Esophagus (tissue), 2 donors: ENCODE measurements at regions not wholly inside any gene's neighbourhood (a gene's known extent, or its start where the extent isn't known, plus 50 kb on each side); places are given as distances from the start of the nearest gene placed in this dataset.
A peak's percentile ranks its signal among the peaks of the same experiment; 100 is the strongest.
"Not testable (repeated sequence)": the region's sequence is repeated elsewhere in the genome, so short reads cannot be mapped to it uniquely, and the experiment has no call there.

Experiments
- H3K27ac ChIP-seq, 2 donors: one replicate each; pipeline ENCODE4 v1.5.1; 2013; ENCODE audit warnings: low read depth in 2 of 2, mild to moderate bottlenecking in 2 of 2, inconsistent platforms in 1 of 2, low read length in 1 of 2, moderate library complexity in 1 of 2
- H3K27me3 ChIP-seq, 2 donors: one replicate each; pipeline ENCODE4 v1.6.1; 2013; ENCODE audit warnings: low read length in 2 of 2, control low read depth in 1 of 2, mild to moderate bottlenecking in 1 of 2; ENCODE audit not compliant: insufficient read depth in 2 of 2, control insufficient read depth in 1 of 2
- H3K36me3 ChIP-seq, 2 donors: one replicate each; pipeline ENCODE4 v1.6.1; 2013; ENCODE audit warnings: low read length in 1 of 2; ENCODE audit not compliant: control insufficient read depth in 2 of 2, insufficient read depth in 2 of 2
- H3K4me1 ChIP-seq, 2 donors: one replicate each; pipeline ENCODE4 v1.6.1; 2013; ENCODE audit warnings: low read length in 1 of 2; ENCODE audit not compliant: control insufficient read depth in 2 of 2, insufficient read depth in 2 of 2
- H3K4me3 ChIP-seq, 2 donors: one replicate each; pipeline ENCODE4 v1.5.1; 2013; ENCODE audit warnings: low read length in 2 of 2, mild to moderate bottlenecking in 2 of 2, low read depth in 1 of 2, moderate library complexity in 1 of 2
- H3K9me3 ChIP-seq, 2 donors: one replicate each; pipeline ENCODE4 v1.6.1; 2013; ENCODE audit warnings: mild to moderate bottlenecking in 2 of 2, low read depth in 1 of 2, low read length in 1 of 2, moderate library complexity in 1 of 2; ENCODE audit not compliant: control insufficient read depth in 2 of 2, insufficient read depth in 1 of 2
- WGBS, 2 donors: extraction: QIAGEN DNeasy Blood & Tissue Kit; methylation state at CpG; one replicate each; pipeline ENCODE4 v1.1.7; 2013; 5-methylcytosine and 5-hydroxymethylcytosine counted together
- donor health status: healthy with polysubstance abuse.
- donor health status: Bipolar disorder and iron deficiency.

DNA sequence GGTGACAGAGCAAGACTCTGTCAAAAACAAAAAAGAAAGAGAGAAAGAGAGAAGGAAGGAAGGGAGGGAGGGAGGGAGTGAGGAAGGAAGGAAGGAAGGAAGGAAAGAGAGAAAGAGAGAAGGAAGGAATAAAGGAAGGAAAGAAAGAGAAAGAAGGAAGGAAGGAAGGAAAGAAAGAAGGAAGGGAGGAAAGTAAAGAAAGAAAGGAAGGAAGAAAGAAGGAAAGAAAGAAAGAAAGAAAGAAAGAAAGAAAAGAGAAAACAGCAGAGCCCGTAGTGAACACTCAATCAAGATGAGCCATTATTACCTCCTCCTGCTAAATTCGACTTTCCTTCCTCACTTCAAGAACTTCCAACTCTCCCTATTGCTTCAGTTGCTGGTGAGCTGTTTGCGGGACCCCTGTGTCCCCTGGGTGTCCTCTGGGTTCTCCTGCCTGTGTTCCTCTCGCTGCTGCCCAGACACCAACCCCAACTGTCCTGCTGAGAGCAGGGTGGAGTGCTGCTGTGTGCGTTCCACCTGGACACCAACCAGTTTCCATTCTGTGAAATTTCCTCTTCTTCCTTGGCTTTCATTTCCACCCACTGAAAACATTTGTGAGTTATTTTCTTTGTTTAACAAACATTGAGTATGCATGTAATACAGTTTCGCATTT is 266.4 kb downstream of the FAM43A start:
- Histone ChIP-seq H3K4me1 (peaks cover 0 to 2% of the 10 kb centered on the region in 2 donors), H3K27me3 (no peaks in the 10 kb centered on the region), H3K9me3 (no peaks in the 10 kb centered on the region), H3K27ac (peak overlapping the region in 1 of 2 donors; percentile 36), H3K36me3 (no peaks in the 10 kb centered on the region), H3K4me3 (no peak overlapping the region)
- 60 to 70% methylated on average over 6 of the region's 6 CpGs for WGBS, 2 donors

DNA sequence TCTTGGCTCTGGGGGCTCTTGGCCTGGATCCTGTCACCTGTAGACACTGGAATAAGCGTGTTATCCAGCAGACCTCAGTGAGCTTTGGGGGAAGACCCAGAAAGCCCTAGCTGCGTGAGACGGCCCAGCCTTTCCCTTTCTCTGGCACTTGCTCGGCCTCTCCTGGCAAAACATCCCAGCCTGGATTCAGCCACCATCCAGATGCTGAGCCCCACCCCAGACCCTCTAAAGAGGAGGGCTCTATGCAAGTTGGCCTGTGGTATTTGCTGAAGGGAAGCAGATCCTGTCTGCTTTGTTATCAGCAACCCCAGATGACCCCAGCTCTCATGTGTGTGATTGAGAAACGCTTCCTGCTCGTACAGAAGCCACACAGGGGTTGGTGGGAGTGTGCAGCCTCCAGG is 267.2 kb downstream of the FAM43A start:
- H3K27me3 ChIP-seq: no peaks in the 10 kb centered on the region
- H3K9me3 ChIP-seq: no peaks in the 10 kb centered on the region
- peaks cover 0 to 2% of the 10 kb centered on the region in 2 donors for H3K4me1 ChIP-seq
- WGBS, 2 donors: 50 to 59% methylated on average over 6 of the region's 6 CpGs
- no peak overlapping the region for H3K4me3 ChIP-seq
- no peaks in the 10 kb centered on the region for H3K36me3 ChIP-seq
- no peak overlapping the region for H3K27ac ChIP-seq

DNA sequence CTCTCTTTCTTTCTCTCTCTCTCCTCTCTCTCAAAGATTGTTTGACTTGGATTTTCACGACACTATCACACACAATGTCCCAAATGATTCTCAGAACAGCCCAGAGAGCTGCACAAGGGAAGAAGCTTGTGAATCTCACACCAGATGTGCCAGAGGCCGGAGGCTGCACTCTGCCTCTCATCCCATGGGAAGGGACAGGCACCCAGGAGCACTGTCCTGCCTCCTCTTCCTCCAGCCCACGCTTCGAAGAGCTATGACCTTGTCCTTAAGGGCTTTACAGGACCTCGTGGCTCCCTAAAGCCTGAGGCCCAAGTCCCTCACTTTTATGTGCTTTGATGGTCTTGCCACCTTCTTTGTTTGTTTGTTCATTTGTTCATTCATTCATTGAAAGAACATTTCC is 267.6 kb downstream of the FAM43A start:
- 82 to 87% methylated on average over 5 of the region's 5 CpGs for WGBS, 2 donors

DNA sequence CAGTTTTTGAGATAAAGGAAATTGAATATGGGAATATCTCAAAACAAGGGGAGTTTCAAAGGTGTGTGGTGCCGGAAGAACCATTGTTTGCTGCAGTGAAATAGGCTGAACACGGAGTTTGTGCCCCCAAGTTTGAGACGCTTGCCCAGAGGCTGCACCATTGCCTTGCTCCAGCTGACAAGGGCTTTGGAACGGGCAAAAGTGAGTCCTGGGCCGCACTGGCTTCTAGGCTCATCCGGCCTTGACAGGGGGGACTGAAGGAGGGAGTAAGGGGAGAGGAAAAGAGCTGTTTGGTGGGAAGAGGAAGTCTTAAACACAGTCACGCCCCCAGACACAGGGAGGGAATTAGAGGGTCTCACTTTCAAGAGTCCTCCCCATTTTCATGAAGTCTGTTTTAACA is 269.9 kb downstream of the FAM43A start:
- Histone ChIP-seq H3K4me1 (peaks cover 0 to 2% of the 10 kb centered on the region in 2 donors), H3K36me3 (no peaks in the 10 kb centered on the region), H3K4me3 (no peak overlapping the region), H3K27me3 (no peaks in the 10 kb centered on the region), H3K27ac (no peak overlapping the region), H3K9me3 (no peaks in the 10 kb centered on the region)
- WGBS, 2 donors: 87 to 91% methylated on average over 7 of the region's 7 CpGs

More for the DNA sequence above, 267.6 kb downstream of the FAM43A start:
- Histone ChIP-seq H3K4me1 (peaks cover 0 to 2% of the 10 kb centered on the region in 2 donors), H3K27ac (no peak overlapping the region), H3K4me3 (no peak overlapping the region), H3K36me3 (no peaks in the 10 kb centered on the region), H3K27me3 (no peaks in the 10 kb centered on the region), H3K9me3 (no peaks in the 10 kb centered on the region)

DNA sequence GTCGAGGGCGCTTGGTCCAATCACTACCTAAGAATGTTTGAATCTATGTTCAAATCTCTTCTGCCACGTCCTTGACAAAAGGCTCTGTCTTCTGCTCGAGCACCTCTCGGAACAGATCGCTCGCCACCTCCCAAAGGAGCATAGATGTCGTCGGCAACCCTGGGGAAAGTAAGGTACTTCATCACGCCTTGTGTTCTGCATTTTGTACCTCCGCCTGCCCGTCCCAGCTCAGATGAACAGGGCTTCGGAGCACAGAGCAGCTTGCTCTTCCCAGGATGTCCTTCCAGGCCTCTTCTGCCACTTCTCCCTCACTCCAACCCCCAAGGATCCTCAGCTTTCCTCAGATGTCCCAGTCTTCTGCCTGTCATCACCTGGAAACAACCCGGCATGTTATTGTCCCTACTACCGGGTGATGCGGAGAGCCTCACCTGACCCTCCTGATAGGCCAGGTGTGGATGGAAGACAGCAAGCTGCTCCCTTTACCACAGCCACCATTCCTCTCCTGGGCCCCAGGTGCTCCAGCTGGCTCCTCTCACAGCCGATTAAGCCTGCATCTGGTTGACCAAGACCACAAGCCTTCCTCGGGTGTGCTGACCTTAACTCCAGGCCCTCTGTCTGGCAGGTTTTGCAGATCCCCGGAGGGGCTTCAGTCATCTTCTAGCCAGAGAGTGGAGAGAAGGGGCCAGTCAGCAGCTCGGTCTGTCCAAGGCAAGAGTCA is 270.5 kb downstream of the FAM43A start:
- 86 to 94% methylated on average over 20 of the region's 20 CpGs for WGBS, 2 donors
- Histone ChIP-seq H3K4me3 (no peak overlapping the region), H3K36me3 (no peaks in the 10 kb centered on the region), H3K4me1 (peaks cover 0 to 2% of the 10 kb centered on the region in 2 donors), H3K9me3 (no peaks in the 10 kb centered on the region), H3K27me3 (no peaks in the 10 kb centered on the region), H3K27ac (no peak overlapping the region)

DNA sequence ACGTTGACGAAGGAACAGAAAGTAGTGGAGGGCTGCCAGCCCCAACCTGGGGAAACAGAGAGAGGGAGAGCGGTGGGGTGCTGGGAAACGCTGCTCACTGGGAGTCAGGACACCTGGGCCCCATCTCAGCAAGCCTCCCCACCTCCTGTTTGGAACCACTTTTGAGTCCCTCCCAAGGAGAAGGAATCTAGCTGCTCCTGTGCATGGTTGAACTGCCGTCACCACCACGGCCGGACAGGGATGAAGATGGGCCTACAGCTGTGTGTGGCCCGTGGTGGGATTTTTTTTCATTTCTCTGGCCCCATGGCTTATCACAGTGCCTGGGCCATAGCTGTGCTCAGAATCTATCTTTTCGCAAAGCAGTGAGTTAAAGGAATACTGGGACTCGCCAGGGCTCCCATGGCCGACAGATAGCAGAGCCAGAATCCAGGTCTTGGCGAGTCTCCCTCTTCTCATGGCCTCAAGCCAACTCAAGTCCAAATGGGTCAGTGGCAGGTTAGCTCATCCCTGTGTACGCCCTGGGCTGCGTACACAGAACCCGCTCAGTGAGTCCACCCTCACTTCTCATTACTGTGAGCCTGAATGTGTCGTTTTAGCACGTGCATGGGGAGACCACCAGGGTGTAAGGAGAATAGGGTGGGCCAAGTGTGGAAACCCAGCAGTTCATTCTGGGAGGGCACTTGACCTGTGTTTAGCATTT is 271.2 kb downstream of the FAM43A start:
- Histone ChIP-seq H3K9me3 (no peaks in the 10 kb centered on the region), H3K36me3 (no peaks in the 10 kb centered on the region), H3K4me3 (no peak overlapping the region), H3K4me1 (peaks cover 0 to 2% of the 10 kb centered on the region in 2 donors), H3K27me3 (no peaks in the 10 kb centered on the region), H3K27ac (no peak overlapping the region)
- WGBS, 2 donors: 85 to 87% methylated on average over 17 of the region's 17 CpGs

DNA sequence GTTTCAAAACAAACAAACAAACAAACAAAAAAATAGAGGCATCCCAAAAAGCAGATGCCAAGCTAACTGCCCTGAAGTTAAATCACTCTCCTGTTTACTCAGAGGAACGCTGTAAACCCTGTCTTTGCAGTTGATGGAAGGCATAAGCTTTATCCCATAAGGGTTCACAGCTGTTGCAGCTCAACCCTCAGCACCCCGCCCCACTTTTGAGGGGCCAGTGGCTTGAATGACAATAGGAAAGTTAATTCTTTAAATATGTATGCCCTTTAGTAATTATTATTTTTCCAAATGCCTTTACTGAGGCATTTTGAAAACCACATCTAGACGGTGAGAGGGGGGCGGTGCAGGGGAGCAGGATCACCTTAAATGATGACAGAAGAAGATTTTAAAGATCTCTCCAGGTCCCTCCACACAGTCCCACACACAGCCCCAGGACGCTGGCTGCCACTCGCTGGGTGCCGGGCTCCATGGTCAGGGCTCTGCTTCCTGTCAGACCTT is 272.1 kb downstream of the FAM43A start:
- no peak overlapping the region for H3K4me3 ChIP-seq
- WGBS, 2 donors: 69 to 70% methylated on average over 7 of the region's 7 CpGs
- no peaks in the 10 kb centered on the region for H3K36me3 ChIP-seq
- no peak overlapping the region for H3K27ac ChIP-seq
- H3K9me3 ChIP-seq: no peaks in the 10 kb centered on the region
- H3K27me3 ChIP-seq: no peaks in the 10 kb centered on the region
- H3K4me1 ChIP-seq: peaks cover 0 to 2% of the 10 kb centered on the region in 2 donors

DNA sequence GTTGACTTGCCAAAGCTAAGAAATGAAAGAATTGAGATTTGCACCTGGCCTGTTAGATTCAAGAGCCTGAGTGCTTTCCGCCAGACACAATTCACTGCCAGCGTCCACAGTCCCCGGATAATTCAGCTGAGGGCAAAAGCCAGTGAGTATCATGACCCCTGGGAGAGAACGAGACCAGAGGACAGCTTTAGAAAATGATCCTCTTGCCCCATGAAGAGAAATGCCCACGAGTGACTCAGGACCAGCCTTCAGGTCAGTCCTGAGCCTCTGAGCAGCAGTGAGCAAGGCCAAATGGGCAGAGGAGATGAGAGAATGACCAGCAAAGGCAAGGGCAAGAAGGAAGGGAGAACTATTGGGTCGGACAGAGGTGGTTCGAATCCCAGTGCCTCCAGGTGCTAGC is 273.5 kb downstream of the FAM43A start:
- Histone ChIP-seq H3K27me3 (no peaks in the 10 kb centered on the region), H3K36me3 (no peaks in the 10 kb centered on the region), H3K9me3 (no peaks in the 10 kb centered on the region), H3K27ac (no peak overlapping the region), H3K4me3 (no peak overlapping the region), H3K4me1 (no peaks in the 10 kb centered on the region)
- WGBS, 2 donors: 84 to 92% methylated on average over 7 of the region's 7 CpGs

DNA sequence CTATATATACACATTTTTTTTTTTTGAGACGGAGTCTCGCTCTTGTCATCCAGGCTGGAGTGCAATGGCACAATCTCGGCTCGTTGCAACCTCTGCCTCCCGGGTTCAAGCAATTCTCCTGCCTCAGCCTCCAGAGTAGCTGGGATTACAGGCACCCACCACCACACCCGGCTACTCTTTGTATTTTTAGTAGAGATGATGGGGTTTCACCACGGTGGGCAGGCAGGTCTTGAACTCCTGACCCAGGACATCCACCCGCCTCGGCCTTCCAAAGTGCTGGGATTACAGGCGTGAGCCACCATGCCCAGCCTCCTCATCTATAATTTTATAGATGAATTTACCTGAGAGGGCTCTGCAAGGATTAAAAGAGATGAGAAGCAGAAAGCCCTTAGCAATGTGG is 274.0 kb downstream of the FAM43A start:
- not testable (repeated sequence) for H3K9me3 ChIP-seq, H3K4me3 ChIP-seq, H3K27me3 ChIP-seq, H3K4me1 ChIP-seq, H3K36me3 ChIP-seq, H3K27ac ChIP-seq
- 92% methylated on average over 10 of the region's 10 CpGs for WGBS, 2 donors
